K562 (cell line): ENCODE measurements at regions not wholly inside any gene's neighbourhood (a gene's known extent, or its start where the extent isn't known, plus 50 kb on each side); places are given as distances from the start of the nearest gene placed in this dataset.

Experiments
- ATAC-seq: fragments of 200-7000 bp; cut with Tn5 transposase; 3 replicates; pipeline ENCODE4 v1.9.1; 2020; ENCODE audit warnings: moderate library complexity
- BruUV-seq: library from RNA; stranded (reverse); fragments of 400-500 nt; replicated peaks from 2 replicates; lab custom pipeline; 2021; lab: Mats Ljungman, UMichigan
- CTCF ChIA-PET: fragments of 300-600 bp; formaldehyde crosslinking; extraction: SDS; loops from one replicate; lab custom pipeline; 2021; ENCODE audit warnings: low intra/inter-chr PET ratio; lab: Yijun Ruan, JAX
- POLR2A ChIA-PET: fragments of 300-600, 350-650 bp; sonication (Branson Sonifier 250); formaldehyde crosslinking; extraction: SDS; loops from one replicate; lab custom pipeline; 2021; ENCODE audit warnings: antibody characterized with exemption, inconsistent platforms; lab: Yijun Ruan, JAX
- DNase-seq, 4 experiments: peaks; one replicate each; pipeline versions ENCODE4 v3.0.0 to v3.0.0-alpha.2; 2011 to 2018; ENCODE audit warnings: low spot score in 3 of 4, mixed read lengths in 3 of 4; ENCODE audit errors: extremely low read depth in 1 of 4
- FAIRE-seq: peaks from 2 replicates; lab custom pipeline; 2011; peaks lifted over from hg19 to GRCh38; lab: Jason Lieb, UNC
- H2AFZ ChIP-seq: 2 replicates; pipeline ENCODE4 v1.6.0; 2011; ENCODE audit warnings: low read depth, low read length, control low read depth, inconsistent platforms
- H3K27ac ChIP-seq: fragments of 200-600 bp; 3 replicates; pipeline ENCODE4 v1.8.0; 2011; ENCODE audit warnings: low read depth, mild to moderate bottlenecking, control low read depth, inconsistent platforms, low read length, moderate library complexity, mixed read lengths; ENCODE audit errors: extremely low read depth
- H3K27me3 ChIP-seq, 2 experiments: fragments of 300-600 bp in 1 of 2; 2 replicates in 1 of 2; 3 replicates in 1 of 2; pipeline versions ENCODE4 v1.6.0 to v1.8.0; 2011; ENCODE audit warnings: inconsistent platforms in 2 of 2, low read length in 2 of 2, mild to moderate bottlenecking in 1 of 2, mixed read lengths in 1 of 2, moderate library complexity in 1 of 2; ENCODE audit not compliant: control insufficient read depth in 2 of 2, insufficient read depth in 2 of 2
- H3K36me3 ChIP-seq: fragments of 300-600 bp; 3 replicates; pipeline ENCODE4 v1.8.0; 2011; ENCODE audit warnings: mild to moderate bottlenecking, low read length, inconsistent platforms; ENCODE audit not compliant: control insufficient read depth, insufficient read depth
- H3K4me1 ChIP-seq, 2 experiments: fragments of 200-600 bp in 1 of 2; replicated peaks in 1 of 2; 2 replicates in 1 of 2; 3 replicates in 1 of 2; pipeline versions ENCODE4 v1.5.1 to v1.8.0; 2011; ENCODE audit warnings: inconsistent platforms in 2 of 2, low read length in 2 of 2, mild to moderate bottlenecking in 1 of 2, mixed read lengths in 1 of 2, moderate library complexity in 1 of 2; ENCODE audit not compliant: control insufficient read depth in 2 of 2, insufficient read depth in 2 of 2
- H3K4me2 ChIP-seq: 2 replicates; pipeline ENCODE4 v1.6.1; 2011; ENCODE audit warnings: low read length, control low read depth, inconsistent platforms, mixed read lengths; ENCODE audit not compliant: insufficient read depth
- H3K4me3 ChIP-seq: fragments of 200-600 bp; sonication (generic), shearing (Covaris generic); 2 replicates; pipeline ENCODE4 v1.5.1; 2016; ENCODE audit warnings: control low read depth, inconsistent platforms
- H3K79me2 ChIP-seq: fragments of 200-600 bp; 3 replicates; pipeline ENCODE4 v1.8.0; 2011; ENCODE audit warnings: low read length, inconsistent platforms; ENCODE audit not compliant: control insufficient read depth, insufficient read depth
- H3K9ac ChIP-seq, 2 experiments: 2 replicates each; pipeline versions ENCODE4 v1.6.0 to v1.6.1; 2011; ENCODE audit warnings: low read depth in 2 of 2, low read length in 2 of 2, control low read depth in 1 of 2, inconsistent platforms in 1 of 2, mild to moderate bottlenecking in 1 of 2, mixed read lengths in 1 of 2; ENCODE audit not compliant: insufficient read depth in 1 of 2
- H3K9me1 ChIP-seq: one replicate; pipeline ENCODE4 v1.6.0; 2011; ENCODE audit warnings: inconsistent platforms, mild to moderate bottlenecking, low read length, moderate library complexity; ENCODE audit not compliant: control insufficient read depth, insufficient read depth
- H3K9me3 ChIP-seq: replicated peaks from 2 replicates; pipeline ENCODE4 v1.5.1; 2011; ENCODE audit warnings: low read depth, low read length, inconsistent platforms; ENCODE audit not compliant: control insufficient read depth, insufficient read depth
- H4K20me1 ChIP-seq: replicated peaks from 2 replicates; pipeline ENCODE4 v1.6.1; 2011; ENCODE audit warnings: low read length, inconsistent platforms, mixed read lengths; ENCODE audit not compliant: control insufficient read depth, insufficient read depth
- AFF1 ChIP-seq, 2 experiments: fragments of 450-650 bp; IDR thresholded peaks; 2 replicates each; pipeline ENCODE4 v1.6.1; 2018; ENCODE audit warnings: mild to moderate bottlenecking in 2 of 2, low read depth in 1 of 2; ENCODE audit not compliant: partially characterized antibody in 2 of 2
- CC2D1A ChIP-seq: fragments of 450-650 bp; IDR thresholded peaks from 2 replicates; pipeline ENCODE4 v1.6.1; 2017; ENCODE audit warnings: mild to moderate bottlenecking
- ID3 ChIP-seq, 2 experiments: fragments of 250-450 bp in 1 of 2; fragments of 450-650 bp in 1 of 2; sonication (Bioruptor Pico) in 1 of 2; IDR thresholded peaks; 2 replicates each; pipeline versions ENCODE4 v1.6.1 to v1.8.0; 2016 to 2021; ENCODE audit warnings: mild to moderate bottlenecking in 2 of 2, moderate library complexity in 2 of 2, missing compliant biosample characterization in 1 of 2, missing genetic modification characterization in 1 of 2
- MXD1 ChIP-seq: fragments of 250-450 bp; sonication (Bioruptor Pico); IDR thresholded peaks from 2 replicates; pipeline ENCODE4 v1.8.0; 2021; ENCODE audit warnings: borderline replicate concordance, mild to moderate bottlenecking, moderate library complexity; ENCODE audit not compliant: poor library complexity, severe bottlenecking
- NRF1 ChIP-seq, 2 experiments: fragments of 450-650 bp; IDR thresholded peaks in 1 of 2; conservative IDR thresholded peaks in 1 of 2; 2 replicates each; pipeline ENCODE4 v1.6.1; 2014; ENCODE audit warnings: mild to moderate bottlenecking in 2 of 2
- PCBP1 ChIP-seq: fragments of 200-400 bp; formaldehyde crosslinking; IDR thresholded peaks from 2 replicates; pipeline ENCODE4 v1.6.1; 2018; ENCODE audit warnings: mild to moderate bottlenecking, low read depth, low read length; ENCODE audit not compliant: poor library complexity, severe bottlenecking
- PHF8 ChIP-seq: fragments of 200-600 bp; sonication (generic); IDR thresholded peaks from 2 replicates; pipeline ENCODE4 v1.6.1; 2012; ENCODE audit warnings: mixed run types, mild to moderate bottlenecking, inconsistent platforms, low read length, moderate library complexity, borderline replicate concordance
- RFX1 ChIP-seq: fragments of 450-650 bp; IDR thresholded peaks from 2 replicates; pipeline ENCODE4 v1.6.1; 2016; ENCODE audit warnings: mild to moderate bottlenecking, moderate library complexity
- SMARCA4 ChIP-seq: fragments of 450-650 bp; IDR thresholded peaks from 2 replicates; pipeline ENCODE4 v1.6.1; 2016
- SMARCB1 ChIP-seq: IDR thresholded peaks from 2 replicates; pipeline ENCODE4 v1.6.1; 2011; ENCODE audit warnings: improper control_type of control experiment, low read depth; ENCODE audit not compliant: insufficient read length
- TCF7 ChIP-seq: sonication (generic); IDR thresholded peaks from 2 replicates; pipeline ENCODE4 v1.6.1; 2016; ENCODE audit warnings: antibody characterized with exemption, borderline replicate concordance
- TEAD2 ChIP-seq: fragments of 450-650 bp; IDR thresholded peaks from 2 replicates; pipeline ENCODE4 v1.6.1; 2016; ENCODE audit warnings: missing genetic modification characterization, control low read depth, missing compliant biosample characterization
- TFAM ChIP-seq: fragments of 250-450 bp; sonication (Bioruptor Pico); conservative IDR thresholded peaks from 2 replicates; pipeline ENCODE4 v1.5.0; 2021; ENCODE audit warnings: mild to moderate bottlenecking, moderate library complexity
- ZEB2 ChIP-seq: fragments of 450-650 bp; IDR thresholded peaks from 2 replicates; pipeline ENCODE4 v1.6.1; 2016
- ZNF384 ChIP-seq: IDR thresholded peaks from 2 replicates; pipeline ENCODE4 v1.6.1; 2012; ENCODE audit warnings: low read depth, low read length, improper control_type of control experiment
- ZNF75A ChIP-seq: fragments of 450-650 bp; formaldehyde crosslinking; IDR thresholded peaks from 2 replicates; pipeline ENCODE4 v1.4.0; 2020; ENCODE audit warnings: mild to moderate bottlenecking
- WGBS: fragments of 100-300 bp; shearing (Covaris generic); methylation state at CpG from one replicate; pipeline ENCODE4 v1.1.6; 2016; ENCODE audit warnings: low coverage, mixed read lengths; ENCODE audit not compliant: insufficient coverage; ENCODE audit errors: missing lambda C conversion rate; 5-methylcytosine and 5-hydroxymethylcytosine counted together
- in situ Hi-C: fragments of 300-500 bp; cut with MboI; formaldehyde crosslinking; loops from 4 replicates; pipeline ENCODE4 v1.15.0; 2018; ENCODE audit warnings: inconsistent platforms, mixed read lengths
- intact Hi-C: fragments of 100-400 bp; cut with micrococcal nuclease; formaldehyde crosslinking; loops from 2 replicates; pipeline ENCODE4 v1.14.2; 2022

GRCh38 chrX:65932173-65933084 lies 107.5 kb downstream of the VSIG4 start:
- ChIA-PET POLR2A (no interaction called here), CTCF (no interaction called here)
- TF ChIP-seq AFF1 (IDR thresholded peaks at IDR 0.05; ENCODE audit: low read depth in 1 of 2, partially characterized antibody in 2 of 2) (peak in 1 of 2 experiments; percentile 65), ZNF384 (no peak), ID3 (CRISPR knock-in tag; IDR thresholded peaks at IDR 0.05) (no peak), ID3 (tag; IDR thresholded peaks at IDR 0.05) (no peak), ZNF75A (CRISPR knock-in tag) (no peak), CC2D1A (peak; percentile 72; the same call in 1 of the 2 replicates), TFAM (CRISPR knock-in tag) (no peak), TCF7 (no peak), PHF8 (no peak), SMARCB1 (no peak), NRF1 (conservative IDR thresholded peaks at IDR 0.05 in 1 of 2, IDR thresholded peaks at IDR 0.05 in 1 of 2) (no peak), PCBP1 (no peak), TEAD2 (no peak), SMARCA4 (peak; percentile 45; the same call in 1 of the 2 replicates), RFX1 (no peak), MXD1 (CRISPR knock-in tag) (no peak), ZEB2 (peak; percentile 91)

More at GRCh38 chrX:65932173-65933084, 107.5 kb downstream of the VSIG4 start:
- H3K27ac ChIP-seq, result no peak overlapping the region; the same call in 2 of the 3 replicates
- no peaks in the 10 kb centered on the region for H3K27me3 ChIP-seq
- no peaks in the 10 kb centered on the region for H3K36me3 ChIP-seq
- peak overlapping the region; percentile 68 for H2AFZ ChIP-seq
- H3K9me1 ChIP-seq, result no peaks in the 10 kb centered on the region
- no peaks in the 10 kb centered on the region for H3K79me2 ChIP-seq
- ATAC-seq (peak; percentile 97), FAIRE-seq (no peak), DNase-seq (peak in 3 of 4 experiments; percentile 9 to 67 (median 17))
- no peak overlapping the region for H3K4me2 ChIP-seq
- no peak overlapping the region for H3K9ac ChIP-seq
- H3K4me1 ChIP-seq, result no peaks in the 10 kb centered on the region; a peak in 1 of 5 replicates
- WGBS, result 42% methylated on average over 9 of the region's 10 CpGs
- no peaks in the 10 kb centered on the region for H4K20me1 ChIP-seq
- intact Hi-C loops (loop anchor here (1.0 to 2.0 kb wide), 2 partner anchors 54 to 90 kb away; no protein-coding TSS in a partner anchor), in situ Hi-C loops (no loop called here)
- BruUV-seq, result no TSS peak
- H3K4me3 ChIP-seq, result no peak overlapping the region
- peaks cover 7% of the 10 kb centered on the region for H3K9me3 ChIP-seq
